Peyer's patch (tissue), 4 donors: ENCODE measurements at regions not wholly inside any gene's neighbourhood (a gene's known extent, or its start where the extent isn't known, plus 50 kb on each side); places are given as distances from the start of the nearest gene placed in this dataset.

Source experiments
- POLR2A ChIP-seq, 2 donors: fragments of 450-650 bp; IDR thresholded peaks; one replicate each; pipeline ENCODE4 v1.5.1; 2017; ENCODE audit warnings: antibody characterized with exemption in 2 of 2, mild to moderate bottlenecking in 2 of 2, moderate library complexity in 2 of 2
- TF ChIP-seq, protein P1 (sequence below), 6 experiments: fragments of 450-650 bp in 4 of 6; fragments of 200-600 bp in 2 of 6; sonication (generic) in 1 of 6; IDR thresholded peaks; one replicate each; pipeline ENCODE4 v1.5.1; 2017 to 2019; ENCODE audit warnings: antibody characterized with exemption in 6 of 6, mild to moderate bottlenecking in 3 of 6, moderate library complexity in 1 of 6

- peak in 1 of 2 donors; percentile 11 for TF ChIP-seq POLR2A (IDR thresholded peaks at IDR 0.05)
- TF ChIP-seq, protein P1, sequence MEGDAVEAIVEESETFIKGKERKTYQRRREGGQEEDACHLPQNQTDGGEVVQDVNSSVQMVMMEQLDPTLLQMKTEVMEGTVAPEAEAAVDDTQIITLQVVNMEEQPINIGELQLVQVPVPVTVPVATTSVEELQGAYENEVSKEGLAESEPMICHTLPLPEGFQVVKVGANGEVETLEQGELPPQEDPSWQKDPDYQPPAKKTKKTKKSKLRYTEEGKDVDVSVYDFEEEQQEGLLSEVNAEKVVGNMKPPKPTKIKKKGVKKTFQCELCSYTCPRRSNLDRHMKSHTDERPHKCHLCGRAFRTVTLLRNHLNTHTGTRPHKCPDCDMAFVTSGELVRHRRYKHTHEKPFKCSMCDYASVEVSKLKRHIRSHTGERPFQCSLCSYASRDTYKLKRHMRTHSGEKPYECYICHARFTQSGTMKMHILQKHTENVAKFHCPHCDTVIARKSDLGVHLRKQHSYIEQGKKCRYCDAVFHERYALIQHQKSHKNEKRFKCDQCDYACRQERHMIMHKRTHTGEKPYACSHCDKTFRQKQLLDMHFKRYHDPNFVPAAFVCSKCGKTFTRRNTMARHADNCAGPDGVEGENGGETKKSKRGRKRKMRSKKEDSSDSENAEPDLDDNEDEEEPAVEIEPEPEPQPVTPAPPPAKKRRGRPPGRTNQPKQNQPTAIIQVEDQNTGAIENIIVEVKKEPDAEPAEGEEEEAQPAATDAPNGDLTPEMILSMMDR (IDR thresholded peaks at IDR 0.05), result no peak
Observed at GRCh38 chr6:37106982-37107491, 62.9 kb upstream of the PIM1 start.
